ENCODE measurements at regions not wholly inside any gene's neighbourhood (a gene's known extent, or its start where the extent isn't known, plus 50 kb on each side); places are given as distances from the start of the nearest gene placed in this dataset.

DNA sequence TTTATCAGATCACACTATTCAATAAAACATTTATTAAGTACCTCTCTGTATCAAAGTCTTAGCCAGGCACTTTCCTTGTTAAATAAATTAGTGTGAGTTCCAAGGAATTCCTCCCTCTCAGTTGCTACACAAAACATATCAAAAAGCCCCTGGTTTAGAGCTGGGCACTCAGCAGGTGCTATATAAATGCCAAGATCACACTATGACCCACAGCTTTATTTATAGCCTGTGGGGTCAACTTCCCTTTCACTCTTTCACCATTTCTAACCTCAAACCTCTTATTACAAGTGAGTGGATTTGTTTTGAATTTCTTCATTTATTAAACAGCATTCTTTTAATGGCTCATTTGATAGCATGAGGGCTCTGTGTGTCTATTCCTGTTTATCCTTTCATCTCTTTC lies 112.6 kb upstream of the MPHOSPH6 start:
- TF ChIP-seq GABPA (IDR thresholded peaks at IDR 0.05; ENCODE audit: low read depth): no peak
- TF ChIP-seq, protein P1, sequence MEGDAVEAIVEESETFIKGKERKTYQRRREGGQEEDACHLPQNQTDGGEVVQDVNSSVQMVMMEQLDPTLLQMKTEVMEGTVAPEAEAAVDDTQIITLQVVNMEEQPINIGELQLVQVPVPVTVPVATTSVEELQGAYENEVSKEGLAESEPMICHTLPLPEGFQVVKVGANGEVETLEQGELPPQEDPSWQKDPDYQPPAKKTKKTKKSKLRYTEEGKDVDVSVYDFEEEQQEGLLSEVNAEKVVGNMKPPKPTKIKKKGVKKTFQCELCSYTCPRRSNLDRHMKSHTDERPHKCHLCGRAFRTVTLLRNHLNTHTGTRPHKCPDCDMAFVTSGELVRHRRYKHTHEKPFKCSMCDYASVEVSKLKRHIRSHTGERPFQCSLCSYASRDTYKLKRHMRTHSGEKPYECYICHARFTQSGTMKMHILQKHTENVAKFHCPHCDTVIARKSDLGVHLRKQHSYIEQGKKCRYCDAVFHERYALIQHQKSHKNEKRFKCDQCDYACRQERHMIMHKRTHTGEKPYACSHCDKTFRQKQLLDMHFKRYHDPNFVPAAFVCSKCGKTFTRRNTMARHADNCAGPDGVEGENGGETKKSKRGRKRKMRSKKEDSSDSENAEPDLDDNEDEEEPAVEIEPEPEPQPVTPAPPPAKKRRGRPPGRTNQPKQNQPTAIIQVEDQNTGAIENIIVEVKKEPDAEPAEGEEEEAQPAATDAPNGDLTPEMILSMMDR (IDR thresholded peaks at IDR 0.05; ENCODE audit: insufficient read depth, low read length): no peak
